SK-N-DZ (cell line): ENCODE measurements at regions not wholly inside any gene's neighbourhood (a gene's known extent, or its start where the extent isn't known, plus 50 kb on each side); places are given as distances from the start of the nearest gene placed in this dataset.

ENCODE experiments used
- DNase-seq: peaks from one replicate; pipeline ENCODE4 v3.0.0-alpha.2; 2015; ENCODE audit warnings: low spot score

- no peak for DNase-seq
These were observed 64.5 kb downstream of the COPS8 start for GRCh38 chr2:237150186-237150585.

DNA sequence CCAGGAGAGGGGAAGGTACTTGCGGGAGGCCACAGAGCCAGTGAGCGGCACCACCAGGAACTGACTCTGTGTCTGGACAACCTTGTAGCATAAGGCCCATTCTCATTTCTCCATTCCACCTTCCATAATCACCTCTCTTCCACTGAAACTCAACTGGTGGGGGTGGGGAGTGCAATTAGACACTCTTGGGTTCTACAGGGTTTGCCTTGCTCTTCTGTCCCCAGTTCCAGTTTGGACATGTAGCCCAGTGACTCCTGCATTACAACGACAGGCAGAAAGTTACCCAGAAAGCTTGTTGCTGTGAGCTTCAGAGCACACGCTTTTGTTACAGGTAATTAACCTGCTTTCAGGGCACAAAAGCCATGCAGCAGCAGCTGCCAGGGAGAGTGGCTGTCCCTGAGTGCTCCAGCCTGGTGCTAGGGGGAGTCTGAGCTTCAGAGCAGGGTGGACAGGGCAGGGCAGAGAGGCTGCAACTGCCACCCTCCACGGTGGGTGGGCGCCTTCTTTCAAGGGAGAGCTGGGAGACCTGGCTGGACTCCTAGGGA is 65.2 kb downstream of the COPS8 start:
- no peak for DNase-seq

DNA sequence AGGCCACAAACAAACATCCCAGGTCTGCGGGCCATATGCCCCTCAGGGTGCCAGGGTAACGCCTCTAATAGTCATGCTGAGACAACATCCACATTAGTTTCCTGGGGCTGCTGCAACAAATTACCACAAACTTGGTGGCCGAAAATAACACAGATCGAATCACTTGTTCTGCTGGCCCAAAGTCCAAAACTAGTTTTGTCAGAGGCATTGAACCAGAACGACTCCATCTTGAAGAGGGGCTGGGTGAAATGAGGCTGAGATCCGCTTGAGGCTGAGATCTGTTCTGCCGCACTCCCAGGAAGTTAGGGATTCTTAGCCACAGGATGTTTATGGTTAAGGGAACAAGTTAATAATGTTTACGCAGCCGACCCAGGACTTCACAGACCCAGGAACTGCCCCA is 66.7 kb downstream of the COPS8 start:
- DNase-seq = no peak

DNA sequence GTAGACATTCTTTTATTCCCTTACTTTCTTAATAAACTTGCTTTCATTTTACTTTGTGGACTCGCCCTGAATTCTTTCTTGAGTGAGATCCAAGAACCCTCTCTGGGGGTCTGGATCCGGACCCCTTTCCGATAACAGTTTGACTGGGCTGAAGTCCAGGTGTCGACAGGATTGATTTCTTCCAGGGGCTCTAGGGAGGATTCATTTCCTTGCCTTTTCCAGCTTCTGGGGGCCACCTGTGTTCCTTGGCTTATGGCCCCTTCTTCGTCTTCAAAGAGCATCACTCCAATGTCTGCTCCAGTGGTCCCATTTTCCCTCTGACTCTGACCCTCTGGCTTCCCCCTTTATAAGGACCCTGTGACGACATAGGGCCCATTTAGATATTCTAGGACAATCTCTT is 67.5 kb downstream of the COPS8 start:
- DNase-seq = no peak

DNA sequence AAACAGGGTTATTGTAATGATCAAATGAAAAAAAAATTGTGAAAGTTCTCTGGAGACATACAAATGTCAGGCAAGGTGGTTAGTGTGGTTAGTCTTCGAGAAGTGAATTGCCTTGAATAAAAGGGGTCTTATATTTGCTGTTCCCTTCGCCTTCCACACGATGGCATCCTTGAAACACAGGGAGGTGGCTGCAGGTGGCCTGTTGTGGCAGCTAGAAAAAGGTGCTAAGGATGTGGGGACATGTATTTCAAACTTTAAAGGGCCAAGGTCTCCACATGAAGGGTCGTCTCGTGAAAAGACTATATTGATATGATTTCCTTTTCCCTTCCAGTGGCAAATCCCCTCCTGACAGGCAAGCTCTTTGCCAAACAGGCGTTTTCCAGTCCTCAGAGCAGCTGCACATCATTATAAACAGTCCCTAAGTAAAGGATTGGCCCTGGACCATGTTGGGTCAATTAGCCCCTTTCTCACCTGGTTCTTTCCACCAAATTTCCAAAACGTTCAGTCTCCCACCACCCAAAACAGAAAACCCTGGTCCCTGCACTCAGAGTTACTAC is 68.5 kb downstream of the COPS8 start:
- DNase-seq = peak; percentile 72

DNA sequence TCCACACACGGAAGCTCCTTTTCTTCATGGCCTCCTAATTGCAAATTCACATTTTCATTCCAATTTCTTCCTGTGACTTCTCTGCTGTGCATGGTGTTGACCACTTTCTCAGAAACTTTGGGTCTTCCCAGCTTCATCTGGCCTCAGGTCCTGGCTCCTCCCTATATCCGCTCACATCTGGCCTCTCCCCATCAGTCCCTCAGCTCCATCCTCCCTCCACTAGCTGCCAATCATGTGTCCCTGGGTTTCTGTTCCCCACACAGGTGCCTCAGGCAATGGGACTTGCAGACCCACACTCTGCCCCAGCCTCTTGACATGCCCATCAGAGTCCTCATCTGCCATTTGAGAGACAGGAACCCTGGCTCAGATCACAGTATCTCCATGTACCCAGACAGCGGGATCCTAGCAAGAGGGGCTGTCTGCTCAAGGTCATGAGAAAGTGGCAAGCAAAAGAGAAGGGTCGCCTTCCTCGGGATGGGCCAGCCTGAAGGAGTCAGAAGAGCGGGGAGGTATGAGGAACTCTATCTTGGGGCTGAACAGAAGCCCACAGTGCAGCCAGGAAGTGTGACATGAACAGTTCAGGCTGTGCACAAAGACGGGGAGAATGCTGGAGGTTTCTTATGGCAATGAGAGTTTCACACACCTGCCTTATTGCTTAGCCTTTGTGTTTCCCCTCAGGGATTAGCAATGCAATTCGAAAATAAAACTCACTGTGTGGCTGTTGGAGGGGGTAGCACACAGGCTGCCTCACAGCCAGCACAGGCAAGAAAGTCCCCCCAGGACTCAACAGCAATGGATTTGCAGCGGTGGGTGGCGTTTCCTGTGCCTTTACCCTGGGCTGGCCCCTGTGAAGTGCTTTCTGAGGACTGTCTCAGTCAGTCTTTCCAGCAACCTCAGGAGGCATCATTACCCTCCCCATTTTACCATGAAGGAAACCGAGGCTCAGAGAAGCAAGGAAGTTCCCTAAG is 69.5 kb downstream of the COPS8 start:
- no peak for DNase-seq

DNA sequence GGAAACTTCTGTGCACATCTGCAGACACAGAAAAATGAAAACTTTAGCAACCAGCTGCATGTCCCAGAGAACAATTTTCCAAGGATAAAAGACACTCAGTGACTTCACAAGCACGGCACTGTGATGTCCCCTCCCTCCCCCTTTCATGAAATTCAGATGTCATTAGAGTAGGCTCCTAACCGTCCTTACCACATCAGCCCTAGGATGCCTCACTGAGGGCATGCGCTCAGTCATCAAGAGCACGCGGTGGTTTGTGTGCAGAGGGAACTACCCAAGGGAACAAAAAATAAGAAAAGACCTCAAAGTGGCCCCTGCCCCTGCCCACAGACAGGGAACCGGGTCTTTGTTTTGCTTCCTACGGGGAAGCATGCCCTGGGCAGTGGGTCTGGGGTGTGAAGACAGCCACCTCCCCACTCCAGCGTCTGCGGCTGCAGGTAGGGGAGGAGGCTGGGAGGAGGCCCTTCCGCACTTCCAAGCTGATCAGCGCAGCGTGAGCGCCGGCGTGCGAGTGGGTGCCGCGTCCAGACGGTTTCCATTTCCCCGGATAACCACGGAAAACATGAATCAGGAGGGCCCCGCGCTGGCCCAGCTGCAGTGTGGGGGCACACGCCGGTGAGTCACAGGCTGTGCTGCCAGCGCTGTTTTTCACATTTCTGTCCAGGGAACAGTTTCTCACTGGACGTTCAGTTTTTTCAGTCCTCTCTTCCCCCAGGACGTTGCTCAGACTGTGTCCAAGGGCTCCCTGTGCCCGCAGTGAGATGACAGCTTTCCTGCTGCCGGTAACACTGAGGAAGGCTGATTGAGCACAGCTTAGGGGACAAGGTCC is 70.6 kb downstream of the COPS8 start:
- DNase-seq = no peak

- DNase-seq = no peak
These were observed 71.4 kb downstream of the COPS8 start for GRCh38 chr2:237156857-237157779.

DNA sequence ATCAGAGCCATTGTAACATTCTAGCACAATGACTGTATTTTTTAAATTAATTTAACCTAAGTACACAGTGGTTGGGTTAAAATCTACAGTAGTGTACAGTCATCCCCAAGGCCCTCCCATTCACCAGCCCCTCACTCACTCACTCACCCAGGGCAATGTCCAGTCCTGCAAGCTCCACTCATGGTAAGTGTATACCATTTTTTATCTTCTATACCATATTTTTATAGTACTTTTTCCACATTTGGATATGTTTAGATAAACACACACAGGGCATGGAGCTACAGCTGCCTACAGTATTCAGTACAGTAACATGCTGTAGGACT is 72.1 kb downstream of the COPS8 start:
- DNase-seq = no peak

DNA sequence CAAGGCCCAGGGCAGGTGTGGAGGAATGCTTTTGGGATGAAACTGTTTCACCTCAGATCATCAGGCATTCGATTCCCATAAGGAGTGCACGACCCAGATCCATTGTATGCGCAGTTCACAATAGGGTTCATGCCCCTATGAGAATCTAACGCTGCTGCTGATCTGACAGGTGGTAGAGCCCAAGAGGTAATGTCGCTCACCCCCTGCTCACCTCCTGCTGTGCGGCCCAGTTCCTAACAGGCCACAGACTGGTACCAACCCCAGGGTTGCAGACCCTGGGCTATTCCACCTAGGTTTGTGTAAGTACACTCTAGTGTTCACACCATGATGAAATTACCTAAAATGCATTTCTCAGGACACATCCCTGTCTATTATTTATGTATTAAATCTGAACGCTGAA is 72.5 kb downstream of the COPS8 start:
- no peak for DNase-seq

GRCh38 chr2:237159006-237159911 is 73.6 kb downstream of the COPS8 start:
- DNase-seq = no peak

DNA sequence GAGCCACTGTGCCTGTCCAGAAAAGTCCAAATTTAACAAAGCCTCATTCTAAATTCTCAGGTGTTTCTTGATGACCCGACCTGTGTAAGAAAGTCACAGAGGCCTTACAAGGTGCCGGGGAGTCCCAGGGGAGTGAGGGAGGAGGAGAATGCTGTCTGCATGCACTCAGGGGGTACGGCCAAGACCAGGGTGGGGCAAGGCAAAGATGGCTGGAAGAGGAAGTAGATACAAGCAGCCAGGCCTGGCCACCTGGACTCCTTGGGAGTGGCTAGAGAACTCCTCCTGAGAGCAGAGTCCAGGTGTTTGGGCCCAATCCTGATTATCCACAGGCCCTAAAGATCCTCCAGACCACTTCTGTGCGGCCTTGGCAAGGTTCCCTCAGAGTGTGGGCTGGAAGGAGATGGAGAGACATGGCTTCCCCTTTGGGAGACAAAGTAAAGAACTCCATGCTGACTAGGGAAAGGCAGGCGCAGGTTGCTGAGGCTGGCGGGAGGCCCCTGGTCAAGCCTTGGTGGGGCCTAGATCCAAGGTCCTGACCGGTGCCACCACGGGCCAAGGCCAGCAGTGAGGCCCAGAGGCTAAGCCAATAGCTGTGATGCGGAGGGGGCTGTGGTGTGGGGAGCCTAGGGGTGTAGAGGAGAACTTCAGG is 74.7 kb downstream of the COPS8 start:
- no peak for DNase-seq

- DNase-seq = no peak
These were observed 75.5 kb downstream of the COPS8 start for GRCh38 chr2:237161189-237161588.

DNA sequence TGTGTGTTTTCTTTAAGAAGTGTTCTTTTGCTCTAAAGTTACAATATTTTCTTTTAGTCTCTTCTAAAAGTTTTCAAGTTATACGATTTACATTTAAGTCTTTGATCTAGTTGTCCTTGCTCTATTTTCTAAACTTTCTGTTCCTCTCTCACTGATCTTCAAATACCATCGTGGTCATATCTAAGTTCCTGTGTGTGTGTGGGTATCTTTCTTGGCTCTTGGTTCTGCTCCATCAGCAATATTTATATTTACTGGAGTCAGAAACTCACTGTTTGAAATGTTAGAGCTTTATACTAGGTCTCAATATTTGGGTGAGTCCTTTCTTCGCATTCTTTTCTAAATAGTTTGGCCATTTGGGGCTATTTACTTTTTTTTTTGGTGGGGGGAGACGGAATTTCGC is 77.3 kb downstream of the COPS8 start:
- DNase-seq = no peak

DNA sequence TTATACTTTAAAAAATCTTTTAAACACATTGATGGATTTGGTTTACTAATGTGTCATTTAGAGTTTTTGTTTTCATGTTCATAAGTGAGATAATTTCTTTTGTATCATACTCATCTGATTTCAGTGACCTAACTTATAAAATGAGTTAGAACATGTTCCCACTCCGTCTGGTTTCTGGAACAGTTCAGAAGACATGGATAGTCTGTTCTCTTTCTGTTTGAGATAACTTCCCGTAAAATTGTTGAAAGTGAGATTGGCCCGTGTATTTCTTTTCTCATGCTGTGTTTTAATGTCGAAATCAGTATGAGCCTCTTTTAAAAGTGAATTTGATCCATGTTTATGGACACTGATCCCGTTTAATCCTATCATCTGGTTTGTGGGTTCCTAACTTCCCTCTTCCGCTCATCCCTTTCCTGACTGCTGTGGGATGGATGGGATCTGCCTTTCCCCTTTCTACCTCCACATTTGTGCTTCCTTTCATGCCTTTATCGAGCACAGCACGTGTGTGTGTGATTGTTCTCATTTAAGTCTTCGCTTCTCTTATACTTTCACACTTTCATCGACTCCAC is 78.9 kb downstream of the COPS8 start:
- DNase-seq = no peak

GRCh38 chr2:237165405-237166276 is 80.0 kb downstream of the COPS8 start:
- DNase-seq = peak; percentile 23

GRCh38 chr2:237167038-237167437 is 81.3 kb downstream of the COPS8 start:
- DNase-seq = no peak

- DNase-seq = no peak
These were observed 82.2 kb downstream of the COPS8 start for GRCh38 chr2:237167934-237168333.
